PC-9 (cell line): ENCODE measurements at regions not wholly inside any gene's neighbourhood (a gene's known extent, or its start where the extent isn't known, plus 50 kb on each side); places are given as distances from the start of the nearest gene placed in this dataset.

Experiments used
- BruUV-seq: library from RNA; stranded (reverse); fragments of 400-500 nt; replicated peaks from 2 replicates; lab custom pipeline; 2021; lab: Mats Ljungman, UMichigan
- CTCF ChIA-PET: fragments of 300-600 bp; sonication (Branson Sonifier 250); formaldehyde crosslinking; loops from one replicate; lab custom pipeline; 2022; ENCODE audit warnings: antibody characterized with exemption; lab: Charles Lee
- POLR2A ChIA-PET: fragments of 300-600 bp; sonication (Branson Sonifier 250); formaldehyde crosslinking; loops from one replicate; lab custom pipeline; 2022; ENCODE audit warnings: antibody characterized with exemption; ENCODE audit not compliant: unreplicated experiment; lab: Charles Lee
- DNase-seq, 2 experiments: peaks; one replicate each; pipeline versions ENCODE4 v3.0.0 to v3.0.0-alpha.2; 2015 to 2022; ENCODE audit warnings: mixed read lengths in 1 of 2
- H2AFZ ChIP-seq: fragments of 200-600 bp; sonication (generic); 2 replicates; pipeline ENCODE4 v1.8.1; 2017; ENCODE audit warnings: antibody characterized with exemption
- H3F3A ChIP-seq: fragments of 200-600 bp; sonication (generic); 2 replicates; pipeline ENCODE4 v1.8.1; 2017; ENCODE audit warnings: antibody characterized with exemption, mild to moderate bottlenecking, low read depth; ENCODE audit not compliant: insufficient read depth
- H3K27ac ChIP-seq: fragments of 200-600 bp; sonication (generic); 2 replicates; pipeline ENCODE4 v1.6.1; 2016; ENCODE audit warnings: mixed run types
- H3K27me3 ChIP-seq: fragments of 200-600 bp; sonication (generic); 2 replicates; pipeline ENCODE4 v1.6.1; 2016; ENCODE audit warnings: low read depth, mixed run types; ENCODE audit not compliant: insufficient read depth
- H3K36me3 ChIP-seq: fragments of 200-600 bp; sonication (generic); 2 replicates; pipeline ENCODE4 v1.6.1; 2016; ENCODE audit warnings: low read depth, mixed run types
- H3K4me1 ChIP-seq: fragments of 200-600 bp; sonication (generic); replicated peaks from 2 replicates; pipeline ENCODE4 v1.6.1; 2016; ENCODE audit warnings: mixed run types; ENCODE audit not compliant: insufficient read depth
- H3K4me2 ChIP-seq: fragments of 200-600 bp; sonication (generic); 2 replicates; pipeline ENCODE4 v1.6.1; 2017; ENCODE audit warnings: mixed run types
- H3K4me3 ChIP-seq: fragments of 200-600 bp; sonication (generic); 2 replicates; pipeline ENCODE4 v1.6.1; 2016; ENCODE audit warnings: mixed run types
- H3K79me2 ChIP-seq: fragments of 200-600 bp; sonication (generic); 2 replicates; pipeline ENCODE4 v1.6.1; 2017; ENCODE audit warnings: low read depth, mixed run types
- H3K9me2 ChIP-seq: fragments of 200-600 bp; sonication (generic); 2 replicates; pipeline ENCODE4 v1.8.1; 2017; ENCODE audit warnings: mild to moderate bottlenecking; ENCODE audit not compliant: insufficient read depth
- H3K9me3 ChIP-seq: fragments of 200-600 bp; sonication (generic); 2 replicates; pipeline ENCODE4 v1.8.1; 2016; ENCODE audit warnings: low read depth; ENCODE audit not compliant: insufficient read depth
- H4K20me1 ChIP-seq: fragments of 200-600 bp; sonication (generic); 2 replicates; pipeline ENCODE4 v1.8.1; 2017; ENCODE audit not compliant: insufficient read depth
- EZH2 ChIP-seq: fragments of 200-600 bp; sonication (generic); IDR thresholded peaks from 2 replicates; pipeline ENCODE4 v1.8.0; 2017; ENCODE audit warnings: antibody characterized with exemption, low read depth
- intact Hi-C: fragments of 100-400 bp; cut with micrococcal nuclease; formaldehyde crosslinking; loops from one replicate; pipeline ENCODE4 v1.10.0; 2022; ENCODE audit not compliant: unreplicated experiment
- TF ChIP-seq, protein P1 (sequence below): fragments of 200-600 bp; sonication (generic); conservative IDR thresholded peaks from 2 replicates; pipeline ENCODE4 v1.6.1; 2017; ENCODE audit warnings: mixed run types, antibody characterized with exemption, mild to moderate bottlenecking, moderate library complexity

GRCh38 chr1:50268049-50268448, 155.2 kb downstream of the DMRTA2 start:
- H3K27ac ChIP-seq, result no peak overlapping the region
- H3K27me3 ChIP-seq, result no peaks in the 10 kb centered on the region
- no peak overlapping the region for H3K4me2 ChIP-seq
- CTCF ChIA-PET, result no interaction called here
- H3K36me3 ChIP-seq, result no peaks in the 10 kb centered on the region
- no peaks in the 10 kb centered on the region for H3K9me2 ChIP-seq
- DNase-seq, result peak in 1 of 2 experiments; percentile 12
- H4K20me1 ChIP-seq, result no peaks in the 10 kb centered on the region
- no peaks in the 10 kb centered on the region for H3K9me3 ChIP-seq
- no peak overlapping the region for H3K4me3 ChIP-seq
- intact Hi-C loops, result no loop called here
- TF ChIP-seq, protein P1, sequence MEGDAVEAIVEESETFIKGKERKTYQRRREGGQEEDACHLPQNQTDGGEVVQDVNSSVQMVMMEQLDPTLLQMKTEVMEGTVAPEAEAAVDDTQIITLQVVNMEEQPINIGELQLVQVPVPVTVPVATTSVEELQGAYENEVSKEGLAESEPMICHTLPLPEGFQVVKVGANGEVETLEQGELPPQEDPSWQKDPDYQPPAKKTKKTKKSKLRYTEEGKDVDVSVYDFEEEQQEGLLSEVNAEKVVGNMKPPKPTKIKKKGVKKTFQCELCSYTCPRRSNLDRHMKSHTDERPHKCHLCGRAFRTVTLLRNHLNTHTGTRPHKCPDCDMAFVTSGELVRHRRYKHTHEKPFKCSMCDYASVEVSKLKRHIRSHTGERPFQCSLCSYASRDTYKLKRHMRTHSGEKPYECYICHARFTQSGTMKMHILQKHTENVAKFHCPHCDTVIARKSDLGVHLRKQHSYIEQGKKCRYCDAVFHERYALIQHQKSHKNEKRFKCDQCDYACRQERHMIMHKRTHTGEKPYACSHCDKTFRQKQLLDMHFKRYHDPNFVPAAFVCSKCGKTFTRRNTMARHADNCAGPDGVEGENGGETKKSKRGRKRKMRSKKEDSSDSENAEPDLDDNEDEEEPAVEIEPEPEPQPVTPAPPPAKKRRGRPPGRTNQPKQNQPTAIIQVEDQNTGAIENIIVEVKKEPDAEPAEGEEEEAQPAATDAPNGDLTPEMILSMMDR, result no peak
- TF ChIP-seq EZH2, result no peak
- H3K4me1 ChIP-seq, result no peaks in the 10 kb centered on the region
- H3F3A ChIP-seq, result no peaks in the 10 kb centered on the region
- POLR2A ChIA-PET, result no interaction called here
- H2AFZ ChIP-seq, result no peak overlapping the region
- BruUV-seq, result no TSS peak
- H3K79me2 ChIP-seq, result no peaks in the 10 kb centered on the region

- Histone ChIP-seq H3K79me2 (no peaks in the 10 kb centered on the region), H3K4me2 (no peak overlapping the region), H3F3A (no peaks in the 10 kb centered on the region), H3K9me2 (no peaks in the 10 kb centered on the region), H2AFZ (no peak overlapping the region), H3K4me3 (no peak overlapping the region), H3K4me1 (no peaks in the 10 kb centered on the region), H3K36me3 (no peaks in the 10 kb centered on the region), H3K27ac (no peak overlapping the region), H3K9me3 (no peaks in the 10 kb centered on the region), H3K27me3 (no peaks in the 10 kb centered on the region), H4K20me1 (no peaks in the 10 kb centered on the region)
- ChIA-PET CTCF (no interaction called here), POLR2A (no interaction called here)
- no TSS peak for BruUV-seq
- TF ChIP-seq, protein P1, result no peak
- no peak for TF ChIP-seq EZH2
- no peak for DNase-seq
- intact Hi-C loops, result no loop called here
These were observed 156.7 kb downstream of the DMRTA2 start for GRCh38 chr1:50266509-50266908.

GRCh38 chr1:50265790-50266314, 157.1 kb downstream of the ELAVL4 start:
- Histone ChIP-seq H3K9me3 (no peaks in the 10 kb centered on the region), H2AFZ (no peak overlapping the region), H3K4me1 (no peaks in the 10 kb centered on the region), H3F3A (no peaks in the 10 kb centered on the region), H3K27me3 (no peaks in the 10 kb centered on the region), H4K20me1 (no peaks in the 10 kb centered on the region), H3K9me2 (no peaks in the 10 kb centered on the region), H3K27ac (no peak overlapping the region), H3K4me2 (no peak overlapping the region), H3K4me3 (no peak overlapping the region), H3K79me2 (no peaks in the 10 kb centered on the region), H3K36me3 (no peaks in the 10 kb centered on the region)
- TF ChIP-seq, protein P1, result no peak
- no peak for TF ChIP-seq EZH2
- no TSS peak for BruUV-seq
- ChIA-PET POLR2A (no interaction called here), CTCF (no interaction called here)
- intact Hi-C loops, result no loop called here
- no peak for DNase-seq
